GM19035 (cell line): ENCODE measurements at regions not wholly inside any gene's neighbourhood (a gene's known extent, or its start where the extent isn't known, plus 50 kb on each side); places are given as distances from the start of the nearest gene placed in this dataset.

Source experiments
- ATAC-seq: cut with Tn5 transposase; IDR thresholded peaks from one replicate; pipeline ENCODE4 v1.9.1; 2021; ENCODE audit not compliant: unreplicated experiment

DNA sequence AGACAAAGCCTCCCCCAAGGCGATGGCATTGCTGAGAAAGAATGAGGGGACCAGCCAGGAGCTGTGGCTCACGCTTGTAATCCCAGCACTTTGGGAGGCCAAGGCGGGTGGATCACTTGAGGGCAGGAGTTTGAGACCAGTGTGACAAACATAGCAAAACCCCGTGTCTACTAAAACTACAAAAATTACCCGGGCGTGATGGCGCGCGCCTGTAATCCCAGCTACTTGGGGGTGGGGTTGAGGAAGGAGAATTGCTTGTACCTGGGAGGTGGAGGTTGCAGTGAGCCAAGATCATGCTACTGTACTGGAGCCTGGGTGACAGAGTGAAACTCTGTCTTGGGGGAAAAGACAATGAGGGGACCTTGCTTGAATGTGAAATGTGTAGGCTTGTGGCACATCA is 402.4 kb upstream of the C2CD4B start:
- no peak for ATAC-seq

- ATAC-seq, result no peak
Observed at GRCh38 chr15:62568004-62568403, 402.9 kb upstream of the C2CD4B start.

DNA sequence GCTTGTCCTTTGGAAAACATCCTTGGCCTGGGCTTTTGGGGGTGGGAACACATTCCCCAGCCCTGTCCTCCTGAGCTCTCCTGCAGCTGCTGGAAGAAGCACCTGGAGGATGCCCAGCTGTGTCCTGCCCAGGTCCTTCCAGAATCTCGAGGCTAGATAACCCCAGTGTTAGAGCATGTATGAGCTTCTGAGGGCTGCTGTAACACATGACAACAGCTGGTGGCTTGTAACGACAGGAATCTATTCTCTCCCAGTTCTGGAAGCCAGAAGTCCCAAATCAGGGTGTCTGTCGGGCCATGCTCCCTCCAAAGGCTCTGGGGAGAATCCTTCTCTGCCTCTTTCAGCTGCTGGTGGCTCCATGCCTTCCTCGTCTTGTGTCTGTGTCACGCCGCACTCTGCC is 403.6 kb upstream of the C2CD4B start:
- ATAC-seq, result no peak

- ATAC-seq, result no peak
Observed at GRCh38 chr15:62569460-62570404, 404.6 kb upstream of the C2CD4B start.

GRCh38 chr15:62570405-62570783 is 405.3 kb upstream of the C2CD4B start:
- no peak for ATAC-seq

DNA sequence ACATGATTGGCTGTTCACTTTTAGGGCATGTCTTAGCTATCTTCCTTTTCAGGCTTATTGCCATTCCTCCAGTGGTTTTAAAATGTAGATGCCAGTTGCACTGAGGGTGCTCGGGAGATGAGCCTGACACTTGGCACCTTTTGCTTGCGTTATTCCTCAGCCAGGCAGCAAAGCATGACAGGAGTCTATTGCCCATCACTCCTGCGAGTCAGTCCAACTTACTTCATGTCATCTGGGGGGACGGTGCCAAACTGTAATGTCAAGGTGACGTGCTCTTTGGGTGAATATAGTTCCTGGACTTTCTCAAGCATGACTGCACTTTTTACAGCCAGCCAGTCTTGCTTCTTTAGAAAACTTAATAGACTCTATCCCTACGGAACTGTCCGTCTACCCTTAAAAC is 406.0 kb upstream of the C2CD4B start:
- ATAC-seq, result no peak

DNA sequence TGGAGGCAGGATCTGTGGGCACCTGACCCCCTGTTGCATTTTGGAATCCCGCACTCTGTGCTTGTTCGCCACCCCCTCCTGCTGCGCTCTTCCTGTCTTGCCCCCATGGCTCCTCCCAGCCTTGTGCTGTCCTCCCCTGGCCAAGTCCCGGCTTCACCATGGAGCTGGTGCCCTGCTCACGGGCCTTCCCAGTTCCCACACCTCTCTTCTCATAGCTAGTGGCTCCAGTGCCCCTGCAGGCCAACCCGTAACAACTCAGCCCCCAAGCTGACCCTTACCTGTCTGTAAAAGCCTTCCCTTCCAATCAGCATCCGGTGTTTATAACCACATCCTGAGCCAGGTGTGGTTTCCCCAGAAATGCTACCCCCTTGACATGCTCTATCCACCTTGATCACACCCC is 407.7 kb upstream of the C2CD4B start:
- no peak for ATAC-seq

GRCh38 chr15:62573876-62574275 is 408.8 kb upstream of the C2CD4B start:
- no peak for ATAC-seq

- ATAC-seq, result no peak
Observed at GRCh38 chr15:62578546-62578945, 413.5 kb upstream of the C2CD4B start.

- ATAC-seq, result no peak
Observed at GRCh38 chr15:62578960-62579359, 413.9 kb upstream of the C2CD4B start.

DNA sequence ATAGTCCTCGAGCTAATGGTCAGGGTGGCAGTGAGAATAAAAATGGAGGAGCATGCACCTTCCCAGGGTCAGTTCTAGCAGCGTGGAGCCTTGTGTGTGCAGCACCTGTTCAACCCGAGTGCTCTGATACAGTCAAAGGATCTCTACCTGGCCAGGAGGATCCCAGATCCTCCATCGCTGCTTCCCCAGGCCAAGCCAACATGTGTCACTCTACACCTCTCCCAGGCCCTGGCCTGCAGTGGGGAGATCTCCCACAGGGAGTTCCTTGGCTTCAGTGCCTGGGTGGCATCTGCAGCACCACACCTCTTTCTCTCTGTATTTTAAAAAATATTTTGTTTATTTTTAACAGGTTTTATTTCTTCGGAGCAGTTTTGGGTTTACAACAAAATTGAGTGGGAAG is 414.8 kb upstream of the C2CD4B start:
- ATAC-seq, result no peak

GRCh38 chr15:62582580-62582979 is 417.5 kb upstream of the C2CD4B start:
- ATAC-seq, result no peak

- ATAC-seq, result no peak
Observed at GRCh38 chr15:62584301-62585235, 419.5 kb upstream of the C2CD4B start.

DNA sequence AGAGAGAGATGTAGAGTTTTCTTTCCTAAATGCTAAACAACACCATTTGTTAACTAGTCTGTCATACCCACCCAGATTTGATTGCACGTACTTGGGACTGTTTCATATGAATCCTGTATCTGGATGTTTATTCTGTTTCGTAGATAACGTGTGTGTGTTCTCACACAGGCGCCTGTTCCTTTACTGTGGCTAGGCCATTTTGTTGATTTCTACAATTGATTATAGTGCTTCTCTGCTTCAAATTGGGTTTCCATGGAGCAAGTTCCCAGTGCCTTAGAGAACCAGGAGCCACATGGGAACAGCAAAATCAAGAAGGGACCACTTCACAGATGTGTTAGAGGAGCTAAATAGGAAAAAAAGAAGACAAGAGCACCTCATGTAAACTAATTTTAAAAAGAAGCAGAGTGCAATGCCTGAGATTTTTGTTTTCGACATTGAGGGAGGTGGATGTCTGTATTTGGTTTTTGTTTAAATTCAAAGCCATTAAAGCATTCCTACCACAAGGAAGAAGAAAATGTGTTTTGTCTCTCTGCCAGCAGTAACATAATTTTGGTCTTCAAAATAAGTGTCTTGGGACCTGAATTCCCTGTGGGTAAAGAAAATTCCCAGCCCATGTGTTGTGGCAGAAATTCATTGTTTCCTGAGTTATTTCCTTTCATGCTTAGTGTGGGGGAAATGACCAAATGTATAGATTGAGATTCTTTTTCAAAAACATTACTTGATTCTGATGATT is 424.0 kb upstream of the C2CD4B start:
- no peak for ATAC-seq

GRCh38 chr15:62591842-62592838 is 427.1 kb upstream of the C2CD4B start:
- ATAC-seq, result no peak

DNA sequence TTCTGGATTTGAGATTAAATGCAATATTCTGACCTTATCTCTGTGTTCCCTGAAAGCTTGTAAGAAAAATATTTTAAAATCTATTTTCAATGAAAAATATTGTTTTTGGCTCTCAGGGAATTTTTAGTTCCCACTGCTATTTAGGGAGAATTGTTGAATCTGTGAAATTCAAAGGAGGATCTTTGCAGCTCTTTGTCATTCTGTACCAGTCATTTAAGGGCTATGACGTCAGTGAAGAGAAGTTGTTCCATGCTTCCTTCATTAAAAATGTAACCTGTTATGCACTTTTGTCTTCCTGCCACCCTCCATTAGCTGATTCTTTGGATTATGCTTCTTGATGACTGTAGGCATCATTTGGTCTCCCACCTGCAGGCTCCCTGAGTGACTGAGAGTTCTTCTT is 427.8 kb upstream of the C2CD4B start:
- ATAC-seq, result no peak

- ATAC-seq, result no peak
Observed at GRCh38 chr15:62593681-62594399, 428.8 kb upstream of the C2CD4B start.

DNA sequence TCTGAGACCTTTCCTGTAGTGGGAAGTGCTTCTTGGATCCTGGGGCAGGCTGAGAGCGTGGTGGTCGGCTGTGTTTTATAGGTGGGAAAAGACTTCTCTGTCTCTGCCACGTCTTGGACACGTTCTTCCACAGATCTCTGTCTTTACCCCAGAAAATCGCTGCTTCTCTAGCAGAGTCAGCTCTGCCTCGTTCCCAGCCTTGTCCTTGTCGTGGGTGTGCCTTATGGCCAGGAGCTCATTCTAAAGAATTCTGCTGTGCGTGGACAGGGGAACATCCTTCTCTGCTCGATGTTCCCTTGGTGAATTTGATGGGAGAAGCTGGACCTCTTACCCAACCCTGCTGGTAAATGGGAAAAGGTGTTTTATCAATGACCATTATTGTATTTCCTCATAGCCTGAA is 433.1 kb upstream of the C2CD4B start:
- no peak for ATAC-seq
